Stomach (tissue), 8 donors: ENCODE measurements at regions not wholly inside any gene's neighbourhood (a gene's known extent, or its start where the extent isn't known, plus 50 kb on each side); places are given as distances from the start of the nearest gene placed in this dataset.

Experiments used
- DNase-seq, 2 donors: peaks; one replicate each; pipeline versions ENCODE4 v3.0.0 to v3.0.0-alpha.2; 2013 to 2019
- H3K27ac ChIP-seq, 5 donors: fragments of 200-600 bp in 4 of 5; sonication (generic) in 4 of 5; one replicate each; pipeline ENCODE4 v1.5.1; 2013 to 2019; ENCODE audit warnings: mild to moderate bottlenecking in 1 of 5, moderate library complexity in 1 of 5
- H3K27me3 ChIP-seq, 3 donors: fragments of 200-600 bp; sonication (generic); one replicate each; pipeline ENCODE4 v1.5.1; 2017 to 2019; ENCODE audit warnings: mixed run types in 1 of 3
- H3K36me3 ChIP-seq, 4 donors: fragments of 200-600 bp; sonication (generic); 1 replicate in 3 of 4; 2 replicates in 1 of 4; pipeline ENCODE4 v1.5.1; 2016 to 2019
- H3K4me1 ChIP-seq, 4 donors: fragments of 200-600 bp; sonication (generic); one replicate each; pipeline ENCODE4 v1.5.1; 2016 to 2019
- H3K4me3 ChIP-seq, 4 donors: fragments of 200-600 bp; sonication (generic) in 3 of 4; one replicate each; pipeline ENCODE4 v1.5.1; 2016 to 2019; ENCODE audit warnings: mild to moderate bottlenecking in 1 of 4
- H3K9me3 ChIP-seq, 4 donors: fragments of 200-600 bp; sonication (generic); one replicate each; pipeline ENCODE4 v1.5.1; 2016 to 2019
- CTCF ChIP-seq, 7 experiments: fragments of 450-650 bp in 4 of 7; fragments of 200-600 bp in 3 of 7; sonication (generic) in 3 of 7; IDR thresholded peaks; one replicate each; pipeline ENCODE4 v1.5.1; 2016 to 2019; ENCODE audit warnings: antibody characterized with exemption in 7 of 7, control low read depth in 2 of 7, mild to moderate bottlenecking in 1 of 7
- EP300 ChIP-seq: sonication (generic); formaldehyde crosslinking; IDR thresholded peaks from one replicate; pipeline ENCODE4 v1.6.1; 2017; ENCODE audit warnings: antibody characterized with exemption
- POLR2A ChIP-seq, 4 donors: fragments of 450-650 bp; IDR thresholded peaks; one replicate each; pipeline ENCODE4 v1.6.1; 2016; ENCODE audit warnings: antibody characterized with exemption in 4 of 4, control low read depth in 2 of 4, mild to moderate bottlenecking in 1 of 4, moderate library complexity in 1 of 4
- POLR2AphosphoS5 ChIP-seq, 3 donors: sonication (generic); formaldehyde crosslinking; IDR thresholded peaks; one replicate each; pipeline ENCODE4 v1.6.1; 2016; ENCODE audit warnings: antibody characterized with exemption in 3 of 3
- WGBS, 5 donors: extraction: QIAGEN DNeasy Blood & Tissue Kit in 3 of 5; methylation state at CpG; one replicate each; pipeline versions ENCODE4 v1.1.5 to v1.1.7; 2013 to 2018; 5-methylcytosine and 5-hydroxymethylcytosine counted together
- intact Hi-C: fragments of 100-400 bp; cut with DNase I; formaldehyde crosslinking; loops from one replicate; pipeline ENCODE4 v1.15.1; 2023; ENCODE audit warnings: low total_unique reads
- donor health status: healthy with polysubstance abuse.
- donor health status: Bipolar disorder and iron deficiency.
- donor health status: healthy.

GRCh38 chr21:43335119-43335518 lies 91.8 kb downstream of the SIK1 start:
- no peak for TF ChIP-seq EP300
- no peak for TF ChIP-seq POLR2AphosphoS5 (IDR thresholded peaks at IDR 0.05)
- no peak for TF ChIP-seq CTCF (IDR thresholded peaks at IDR 0.05)
- no peak for TF ChIP-seq POLR2A (IDR thresholded peaks at IDR 0.05)
- intact Hi-C loops: no loop called here
- Histone ChIP-seq H3K4me1 (peaks cover 22 to 30% (median 28%) of the 10 kb centered on the region in 4 donors), H3K9me3 (no peaks in the 10 kb centered on the region), H3K27ac (no peak overlapping the region), H3K36me3 (no peaks in the 10 kb centered on the region), H3K27me3 (peaks cover 0 to 8% (median 0%) of the 10 kb centered on the region in 3 donors), H3K4me3 (no peak overlapping the region)
- DNase-seq: no peak
- 91 to 95% (median 93%) methylated on average over 10 of the region's 10 CpGs for whole genome bisulfite sequencing, 5 donors

GRCh38 chr21:43334214-43334958 lies 92.5 kb downstream of the SIK1 start:
- intact Hi-C loops: no loop called here
- peaks cover 22 to 30% (median 28%) of the 10 kb centered on the region in 4 donors for H3K4me1 ChIP-seq
- H3K4me3 ChIP-seq: no peak overlapping the region
- WGBS, 5 donors: 82 to 91% (median 88%) methylated on average over 15 to 16 of the region's 16 CpGs
- H3K9me3 ChIP-seq: no peaks in the 10 kb centered on the region
- peak overlapping the region in 3 of 5 donors; percentile 60 to 81 (median 78) for H3K27ac ChIP-seq
- no peak for DNase-seq
- TF ChIP-seq POLR2A (IDR thresholded peaks at IDR 0.05) (no peak), POLR2AphosphoS5 (IDR thresholded peaks at IDR 0.05) (no peak), EP300 (no peak), CTCF (IDR thresholded peaks at IDR 0.05) (no peak)
- peaks cover 0 to under 1% (median 0%) of the 10 kb centered on the region in 3 donors for H3K27me3 ChIP-seq
- no peaks in the 10 kb centered on the region for H3K36me3 ChIP-seq

- H3K9me3 ChIP-seq: no peaks in the 10 kb centered on the region
- peak in 1 of 3 donors; percentile 48 for TF ChIP-seq POLR2AphosphoS5 (IDR thresholded peaks at IDR 0.05)
- TF ChIP-seq CTCF (IDR thresholded peaks at IDR 0.05): no peak
- no peak for TF ChIP-seq EP300
- DNase-seq: peak; percentile 64 to 85
- 21 to 39% (median 36%) methylated on average over 34 to 35 of the region's 35 CpGs for WGBS, 5 donors
- peak overlapping the region; percentile 9 to 81 (median 61) for H3K27ac ChIP-seq
- intact Hi-C loops: no loop called here
- H3K4me3 ChIP-seq: peak overlapping the region in 2 of 4 donors; percentile 9 to 22
- H3K36me3 ChIP-seq: no peaks in the 10 kb centered on the region
- peaks cover 21 to 30% (median 25%) of the 10 kb centered on the region in 4 donors for H3K4me1 ChIP-seq
- H3K27me3 ChIP-seq: no peaks in the 10 kb centered on the region
Observed at GRCh38 chr21:43333298-43334062, 93.5 kb downstream of the SIK1 start.

GRCh38 chr21:43332861-43333297 lies 94.1 kb downstream of the SIK1 start:
- Histone ChIP-seq H3K27ac (peak overlapping the region in 4 of 5 donors; percentile 60 to 81 (median 70)), H3K9me3 (no peaks in the 10 kb centered on the region), H3K27me3 (no peaks in the 10 kb centered on the region), H3K36me3 (no peaks in the 10 kb centered on the region), H3K4me3 (peak overlapping the region in 2 of 4 donors; percentile 9 to 22), H3K4me1 (peaks cover 21 to 30% (median 25%) of the 10 kb centered on the region in 4 donors)
- no peak for TF ChIP-seq POLR2A (IDR thresholded peaks at IDR 0.05)
- TF ChIP-seq EP300: no peak
- no peak for TF ChIP-seq CTCF (IDR thresholded peaks at IDR 0.05)
- no peak for TF ChIP-seq POLR2AphosphoS5 (IDR thresholded peaks at IDR 0.05)
- DNase-seq: peak in 1 of 2 donors; percentile 78
- intact Hi-C loops: no loop called here
- WGBS, 5 donors: 30 to 41% (median 39%) methylated on average over 9 to 16 of the region's 16 CpGs
